GM12878 (cell line): ENCODE measurements at regions not wholly inside any gene's neighbourhood (a gene's known extent, or its start where the extent isn't known, plus 50 kb on each side); places are given as distances from the start of the nearest gene placed in this dataset.

Experiments
- ATAC-seq: fragments of 200-7000 bp; cut with Tn5 transposase; 3 replicates; pipeline ENCODE4 v1.9.1; 2020; ENCODE audit warnings: mild to moderate bottlenecking, moderate library complexity
- BruUV-seq: library from RNA; stranded (reverse); fragments of 400-500 nt; replicated peaks from 2 replicates; lab custom pipeline; 2021; lab: Mats Ljungman, UMichigan
- CTCF ChIA-PET: fragments of 300-600 bp; sonication (Branson Sonifier 250); formaldehyde crosslinking; extraction: SDS; loops from one replicate; lab custom pipeline; 2021; ENCODE audit warnings: inconsistent platforms; lab: Yijun Ruan, JAX
- POLR2A ChIA-PET: fragments of 350-600 bp; formaldehyde crosslinking; extraction: SDS; loops from one replicate; lab custom pipeline; 2021; ENCODE audit warnings: inconsistent platforms; lab: Charles Lee
- RAD21 ChIA-PET: fragments of 300-600 bp; sonication (Branson Sonifier 250); formaldehyde crosslinking; loops from one replicate; lab custom pipeline; 2023; ENCODE audit warnings: antibody characterized with exemption; ENCODE audit not compliant: unreplicated experiment; lab: Charles Lee
- SMC1A ChIA-PET: fragments of 300-600 bp; sonication (Branson Sonifier 250); formaldehyde crosslinking; loops from one replicate; lab custom pipeline; 2023; ENCODE audit not compliant: unreplicated experiment, uncharacterized antibody; lab: Charles Lee
- DNase-seq: peaks from one replicate; pipeline ENCODE4 v3.0.0-alpha.2; 2011; ENCODE audit warnings: low read depth, low spot score
- FAIRE-seq: peaks from 3 replicates; lab custom pipeline; 2011; peaks lifted over from hg19 to GRCh38; lab: Jason Lieb, UNC
- H2AFZ ChIP-seq: 2 replicates; pipeline ENCODE4 v1.6.0; 2011; ENCODE audit warnings: low read depth, low read length, control low read depth; ENCODE audit not compliant: control insufficient read depth
- H3K27ac ChIP-seq: 2 replicates; pipeline ENCODE4 v1.5.1; 2011; ENCODE audit warnings: control low read depth; ENCODE audit not compliant: control insufficient read depth, insufficient read depth
- H3K27me3 ChIP-seq, 2 experiments: replicated peaks in 1 of 2; 2 replicates each; pipeline versions ENCODE4 v1.6.0 to v1.6.1; 2011; ENCODE audit warnings: low read length in 1 of 2; ENCODE audit not compliant: control insufficient read depth in 2 of 2, insufficient read depth in 2 of 2
- H3K36me3 ChIP-seq, 2 experiments: 2 replicates each; pipeline ENCODE4 v1.5.1; 2011; ENCODE audit warnings: low read length in 1 of 2; ENCODE audit not compliant: control insufficient read depth in 2 of 2, insufficient read depth in 2 of 2
- H3K4me1 ChIP-seq: 2 replicates; pipeline ENCODE4 v1.6.1; 2011; ENCODE audit warnings: mild to moderate bottlenecking, low read length, moderate library complexity, mixed read lengths; ENCODE audit not compliant: control insufficient read depth, insufficient read depth
- H3K4me2 ChIP-seq: 2 replicates; pipeline ENCODE4 v1.6.0; 2011; ENCODE audit warnings: control low read depth; ENCODE audit not compliant: control insufficient read depth, insufficient read depth
- H3K4me3 ChIP-seq: fragments of 200-600 bp; sonication (generic); 2 replicates; pipeline ENCODE4 v1.5.1; 2016
- H3K79me2 ChIP-seq: 2 replicates; pipeline ENCODE4 v1.6.0; 2011; ENCODE audit warnings: low read length; ENCODE audit not compliant: control insufficient read depth, insufficient read depth
- H3K9ac ChIP-seq: 2 replicates; pipeline ENCODE4 v1.8.0; 2011; ENCODE audit warnings: low read length, control low read depth, mixed read lengths; ENCODE audit not compliant: control insufficient read depth, insufficient read depth
- H3K9me3 ChIP-seq: replicated peaks from 3 replicates; pipeline ENCODE4 v1.5.1; 2011; ENCODE audit warnings: mild to moderate bottlenecking, low read length; ENCODE audit not compliant: control insufficient read depth, insufficient read depth
- H4K20me1 ChIP-seq: 2 replicates; pipeline ENCODE4 v1.6.0; 2011; ENCODE audit not compliant: control insufficient read depth, insufficient read depth
- ATF7 ChIP-seq: fragments of 450-650 bp; IDR thresholded peaks from 2 replicates; pipeline ENCODE4 v1.6.1; 2016; ENCODE audit warnings: low read depth, mild to moderate bottlenecking
- GABPA ChIP-seq: IDR thresholded peaks from 2 replicates; pipeline ENCODE4 v1.6.1; 2014; ENCODE audit warnings: antibody characterized with exemption, low read depth, mild to moderate bottlenecking, inconsistent platforms
- HDGF ChIP-seq: fragments of 450-650 bp; IDR thresholded peaks from 2 replicates; pipeline ENCODE4 v1.6.1; 2016; ENCODE audit warnings: antibody characterized with exemption
- NKRF ChIP-seq: fragments of 450-650 bp; conservative IDR thresholded peaks from 2 replicates; pipeline ENCODE4 v1.6.1; 2017; ENCODE audit warnings: mild to moderate bottlenecking, moderate library complexity
- NR2C1 ChIP-seq: fragments of 450-650 bp; IDR thresholded peaks from 2 replicates; pipeline ENCODE4 v1.6.1; 2017; ENCODE audit warnings: antibody characterized with exemption, mild to moderate bottlenecking, moderate library complexity
- POLR2A ChIP-seq: IDR thresholded peaks from 2 replicates; pipeline ENCODE4 v1.6.1; 2011; ENCODE audit warnings: low read depth, mild to moderate bottlenecking, low read length
- SMAD5 ChIP-seq: IDR thresholded peaks from 2 replicates; pipeline ENCODE4 v1.6.1; 2016; ENCODE audit warnings: antibody characterized with exemption, low read depth
- ZNF207 ChIP-seq: fragments of 450-650 bp; IDR thresholded peaks from 2 replicates; pipeline ENCODE4 v1.6.1; 2014; ENCODE audit warnings: antibody characterized with exemption, mild to moderate bottlenecking, borderline replicate concordance
- ZNF687 ChIP-seq: fragments of 450-650 bp; IDR thresholded peaks from 2 replicates; pipeline ENCODE4 v1.6.1; 2017; ENCODE audit warnings: mild to moderate bottlenecking, moderate library complexity
- ZSCAN29 ChIP-seq: fragments of 450-650 bp; IDR thresholded peaks from 2 replicates; pipeline ENCODE4 v1.6.1; 2017; ENCODE audit warnings: mild to moderate bottlenecking, moderate library complexity
- WGBS: methylation state at CpG from one replicate; pipeline ENCODE4 v1.1.6; 2016; ENCODE audit warnings: low lambda C conversion rate; ENCODE audit not compliant: insufficient replicate concordance, insufficient coverage; ENCODE audit errors: missing lambda C conversion rate; 5-methylcytosine and 5-hydroxymethylcytosine counted together
- in situ Hi-C: fragments of 300-500 bp; cut with MboI; formaldehyde crosslinking; loops from 9 replicates; pipeline ENCODE4 v1.14.3; 2018; ENCODE audit warnings: mixed read lengths
- intact Hi-C: fragments of 100-400 bp; cut with micrococcal nuclease; formaldehyde crosslinking; loops from one replicate; pipeline ENCODE4 v1.14.2; 2022; ENCODE audit not compliant: unreplicated experiment

- H3K27ac ChIP-seq = no peak overlapping the region
- TF ChIP-seq ATF7 (no peak), HDGF (no peak), SMAD5 (no peak), ZNF207 (no peak), NKRF (no peak), GABPA (no peak), ZSCAN29 (no peak), NR2C1 (no peak), POLR2A (no peak), ZNF687 (no peak)
- ChIA-PET RAD21 (no interaction called here), POLR2A (no interaction called here), SMC1A (interaction anchor here (0.6 kb wide), 1 partner anchor 683 kb away, joined by 3 read pairs; no protein-coding TSS in a partner anchor), CTCF (no interaction called here)
- H3K27me3 ChIP-seq = no peaks in the 10 kb centered on the region
- WGBS = 0% methylated on average over 1 of the region's 1 CpG
- no peak overlapping the region for H3K4me3 ChIP-seq
- H4K20me1 ChIP-seq = no peaks in the 10 kb centered on the region
- intact Hi-C loops = no loop called here
- FAIRE-seq (no peak), ATAC-seq (no peak), DNase-seq (no peak)
- no peak overlapping the region for H3K9ac ChIP-seq
- in situ Hi-C loops = no loop called here
- BruUV-seq = no TSS peak
- H2AFZ ChIP-seq = no peak overlapping the region
- H3K36me3 ChIP-seq = no peaks in the 10 kb centered on the region
- no peaks in the 10 kb centered on the region for H3K79me2 ChIP-seq
- H3K4me2 ChIP-seq = no peak overlapping the region
- H3K9me3 ChIP-seq = no peaks in the 10 kb centered on the region
- no peaks in the 10 kb centered on the region for H3K4me1 ChIP-seq
These were observed 323.7 kb upstream of the CTNNB1 start for GRCh38 chr3:40875581-40875980.
